Stimulated activated CD4-positive, alpha-beta T cell treated with anti-CD3 and anti-CD28 coated beads, Interleukin-15, amount 100 ng/mL, for 24 hours (primary cell): ENCODE measurements at regions not wholly inside any gene's neighbourhood (a gene's known extent, or its start where the extent isn't known, plus 50 kb on each side); places are given as distances from the start of the nearest gene placed in this dataset.
A peak's percentile ranks its signal among the peaks of the same experiment; 100 is the strongest.
"Not testable (repeated sequence)": the region's sequence is repeated elsewhere in the genome, so short reads cannot be mapped to it uniquely, and the experiment has no call there.

ENCODE experiments used
- DNase-seq: peaks from one replicate; pipeline ENCODE4 v3.0.0-alpha.2; 2020

- no peak for DNase-seq
These were observed 393.1 kb downstream of the TNS3 start for GRCh38 chr7:47188653-47189315.

DNA sequence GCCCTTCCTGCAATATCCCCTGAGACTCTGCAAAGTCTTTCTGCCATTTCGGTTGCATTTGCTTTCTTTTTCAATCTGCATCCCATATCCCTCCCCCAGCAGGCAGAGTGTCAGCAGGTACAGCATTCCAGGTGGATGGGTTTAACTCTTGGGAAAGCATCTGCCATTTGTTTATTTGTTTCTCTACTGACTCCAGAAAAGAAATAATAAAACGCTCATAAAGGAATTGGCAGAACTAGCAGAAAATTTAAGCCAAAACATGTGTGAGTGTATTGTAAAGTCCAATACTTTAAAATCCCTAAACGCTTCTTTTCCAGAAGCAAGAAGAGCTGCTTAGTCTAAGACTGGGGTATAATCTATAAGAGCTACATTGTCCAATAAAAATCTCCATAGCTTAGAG is 393.8 kb downstream of the TNS3 start:
- DNase-seq: no peak

GRCh38 chr7:47186316-47186715 is 395.6 kb downstream of the TNS3 start:
- DNase-seq: no peak

GRCh38 chr7:47185839-47186238 is 396.1 kb downstream of the TNS3 start:
- no peak for DNase-seq

DNA sequence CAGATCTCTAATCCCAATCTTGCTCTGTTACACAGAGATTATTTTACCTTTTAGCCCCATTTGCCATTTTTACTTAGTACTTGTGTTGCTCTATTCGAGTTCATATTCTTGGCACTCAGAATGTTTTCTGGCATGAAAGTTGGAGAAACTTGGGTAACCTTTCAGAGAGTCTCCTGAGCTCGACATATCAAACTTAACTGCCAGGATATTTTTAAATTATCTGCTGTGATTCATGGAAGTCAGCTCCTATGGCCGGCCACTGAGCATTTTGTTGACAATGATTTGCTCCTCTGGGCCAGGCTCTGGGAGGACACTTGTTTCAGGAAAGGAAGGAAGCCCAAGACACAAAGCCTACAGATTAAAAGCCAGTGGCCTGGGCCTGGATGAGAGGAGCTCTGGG is 396.7 kb downstream of the TNS3 start:
- DNase-seq: no peak

DNA sequence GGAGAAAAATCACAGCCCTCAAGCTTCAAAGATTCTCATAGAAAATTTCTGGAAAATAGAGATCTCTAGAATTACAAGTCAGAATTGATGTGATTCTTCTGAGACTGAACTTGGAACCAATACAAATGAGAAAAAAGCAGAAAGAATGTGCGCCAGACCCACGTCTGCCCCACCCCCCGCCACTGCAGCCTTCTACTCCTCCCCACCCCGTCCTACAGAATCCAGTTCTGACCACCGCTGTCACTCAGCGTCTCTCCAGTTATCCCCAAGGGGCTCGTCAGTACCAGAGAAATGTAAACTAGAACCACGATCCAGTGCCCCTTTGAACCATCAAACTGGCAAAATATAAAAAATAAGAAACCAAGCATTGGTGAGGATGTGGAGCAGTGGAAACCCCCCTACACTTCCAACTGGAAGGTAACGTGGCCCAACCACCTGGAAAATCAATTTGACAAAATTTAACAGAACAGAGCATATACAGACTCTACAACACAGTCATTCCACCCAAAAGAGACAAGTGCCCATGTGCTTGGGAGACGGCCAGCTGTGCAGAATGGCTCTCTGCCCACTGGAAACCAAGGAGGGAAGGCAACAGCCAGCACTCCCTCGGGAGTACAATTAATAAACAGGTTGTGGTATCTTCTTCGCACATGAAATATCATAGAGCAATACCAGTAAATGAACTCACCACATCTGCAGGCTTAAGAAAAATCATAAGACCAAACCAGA is 397.9 kb downstream of the TNS3 start:
- no peak for DNase-seq

DNA sequence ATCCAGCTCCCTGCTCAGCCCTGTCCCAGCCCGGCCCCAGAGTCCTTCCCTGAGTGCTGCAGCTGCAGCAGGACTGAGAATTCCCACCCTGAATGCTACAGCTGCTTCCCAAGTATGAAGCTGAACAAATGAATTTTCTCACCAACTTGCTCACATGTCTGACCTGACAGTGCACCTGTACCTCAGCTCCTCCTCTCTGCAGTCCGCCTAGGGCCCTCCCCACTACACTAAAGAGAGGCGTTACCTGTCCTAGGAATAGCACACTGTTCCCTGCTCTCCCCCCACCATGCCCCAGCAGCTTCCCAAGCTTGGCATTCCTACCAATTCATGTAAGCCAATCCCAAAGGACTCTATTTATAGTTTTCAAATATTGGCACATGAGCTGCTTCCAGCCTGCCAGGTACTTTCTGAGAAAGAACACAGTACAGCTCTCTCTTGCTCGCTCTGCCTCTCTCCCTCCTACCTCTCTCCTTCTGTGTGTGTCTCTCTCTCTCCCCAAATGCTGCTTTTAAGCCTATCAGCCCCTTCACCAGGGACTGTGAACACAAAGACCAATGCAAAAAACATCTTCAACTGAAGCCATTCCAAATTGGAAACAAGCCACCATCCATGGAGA is 400.1 kb downstream of the TNS3 start:
- DNase-seq: no peak

- no peak for DNase-seq
These were observed 401.4 kb downstream of the TNS3 start for GRCh38 chr7:47180516-47180826.

DNA sequence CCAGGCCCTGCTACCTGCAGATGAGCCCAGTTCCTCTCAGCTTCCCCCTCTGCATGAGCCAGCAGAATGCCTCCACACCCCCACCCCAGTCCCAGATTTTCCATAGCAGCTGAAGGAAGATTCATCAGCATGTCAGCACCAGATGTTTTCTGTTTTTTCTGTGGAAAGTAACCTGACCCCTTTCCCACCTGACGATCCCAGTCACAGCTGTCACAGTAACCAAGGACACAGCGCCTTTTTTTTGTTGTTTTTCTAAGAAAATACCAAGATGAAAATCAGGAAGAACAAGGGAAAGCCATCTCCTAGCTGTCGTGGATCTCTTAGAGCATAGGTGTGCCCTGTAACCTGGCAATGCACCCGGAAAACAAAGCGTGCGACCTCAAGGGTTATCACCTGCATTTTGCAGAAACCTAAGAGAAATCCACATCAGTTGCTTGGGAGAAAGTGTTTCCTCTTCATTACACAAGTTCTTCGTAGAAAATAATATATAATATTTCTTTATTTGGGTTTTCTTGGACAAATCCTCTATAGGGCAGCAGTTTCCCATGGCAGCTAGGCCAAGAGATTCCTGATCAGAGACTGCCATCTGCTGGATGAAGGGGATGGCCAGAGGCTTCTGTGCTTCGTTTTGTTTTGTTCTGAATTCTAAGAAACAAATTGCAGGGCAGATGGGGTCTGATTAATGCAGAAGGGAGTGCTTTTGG is 401.9 kb downstream of the TNS3 start:
- DNase-seq: peak; percentile 11

GRCh38 chr7:47172602-47173539 is 409.0 kb downstream of the TNS3 start:
- not testable (repeated sequence) for DNase-seq

- DNase-seq: no peak
These were observed 411.4 kb downstream of the TNS3 start for GRCh38 chr7:47170516-47170915.

GRCh38 chr7:47154791-47155190 is 427.1 kb downstream of the TNS3 start:
- DNase-seq: no peak

DNA sequence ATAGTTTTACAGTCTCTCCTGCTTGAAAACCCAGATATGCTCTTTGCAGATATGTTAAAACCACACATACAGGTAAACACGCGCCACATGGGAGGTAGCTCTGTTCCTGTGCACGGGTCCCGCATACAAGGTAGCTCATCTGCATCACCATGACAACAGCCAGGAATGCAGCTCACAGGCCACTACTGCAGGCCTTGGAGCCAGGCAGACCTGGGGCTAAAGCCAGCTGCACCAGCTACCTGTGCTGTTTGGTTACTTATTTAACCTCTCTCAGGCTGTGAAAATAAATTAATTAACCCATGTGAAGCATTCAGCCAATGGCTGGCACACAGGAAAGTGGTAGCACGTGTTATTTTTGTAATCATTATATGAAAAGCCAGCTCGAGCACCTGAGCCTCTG is 428.3 kb downstream of the TNS3 start:
- DNase-seq: no peak

GRCh38 chr7:47153058-47153457 is 428.9 kb downstream of the TNS3 start:
- no peak for DNase-seq

DNA sequence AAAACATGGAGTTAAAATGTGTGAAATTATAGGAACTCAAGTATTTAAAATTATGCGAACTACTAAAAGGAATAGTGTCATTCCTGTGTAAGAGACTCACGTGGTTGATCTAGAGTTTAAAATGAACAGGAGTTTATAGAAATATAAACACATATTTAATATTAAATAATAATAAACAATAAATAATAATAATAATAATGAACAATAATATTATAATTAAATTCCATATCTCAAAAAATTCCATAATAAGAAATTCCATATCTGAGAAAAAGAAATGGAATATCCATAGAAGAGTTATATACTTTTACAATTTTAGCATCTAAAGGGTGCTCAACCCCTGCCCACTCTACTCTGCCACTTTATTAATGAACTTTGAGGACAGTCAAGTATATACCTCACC is 429.6 kb downstream of the TNS3 start:
- DNase-seq: no peak

DNA sequence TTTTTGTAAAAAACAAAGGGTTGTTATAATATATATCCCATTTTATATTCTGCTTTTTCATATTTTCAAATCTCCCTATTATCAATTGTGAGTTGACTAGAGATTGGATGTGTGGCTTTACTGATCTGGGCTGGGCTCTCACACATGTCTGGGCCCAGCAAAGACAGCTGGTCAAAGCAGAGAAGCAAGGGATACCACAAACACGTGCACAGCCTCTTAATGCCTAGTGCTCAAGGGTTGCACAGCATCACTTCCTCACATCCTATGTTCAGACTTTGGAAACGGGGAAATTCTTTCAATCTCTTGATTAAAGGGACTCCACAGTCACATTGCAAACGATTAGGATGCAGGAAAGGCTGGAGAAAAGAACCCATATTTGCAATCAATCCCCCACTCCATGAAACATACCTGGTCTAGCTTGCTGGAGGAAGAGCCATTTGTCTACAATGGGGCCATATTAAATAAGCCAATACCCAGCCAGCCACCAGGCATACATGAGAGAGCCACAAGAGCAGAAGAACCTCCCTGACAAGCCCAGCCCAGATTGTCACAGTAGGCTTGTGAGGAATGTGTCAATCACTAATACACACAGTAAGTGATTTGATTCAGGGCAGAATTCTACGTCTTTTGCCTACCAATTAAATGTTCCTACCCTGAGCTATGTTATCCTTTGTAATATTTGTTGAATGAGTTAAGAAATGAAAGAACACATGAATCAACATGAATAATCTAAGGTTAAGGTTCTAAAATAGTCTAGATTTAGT is 431.2 kb downstream of the TNS3 start:
- no peak for DNase-seq

GRCh38 chr7:47149971-47150370 is 431.9 kb downstream of the TNS3 start:
- DNase-seq: no peak

GRCh38 chr7:47149208-47149839 is 432.6 kb downstream of the TNS3 start:
- no peak for DNase-seq

- no peak for DNase-seq
These were observed 433.2 kb downstream of the TNS3 start for GRCh38 chr7:47148536-47149207.

- DNase-seq: no peak
These were observed 434.7 kb downstream of the TNS3 start for GRCh38 chr7:47147213-47147631.

GRCh38 chr7:47145982-47146381 is 435.9 kb downstream of the TNS3 start:
- DNase-seq: no peak
